ENCODE measurements at regions not wholly inside any gene's neighbourhood (a gene's known extent, or its start where the extent isn't known, plus 50 kb on each side); places are given as distances from the start of the nearest gene placed in this dataset.

GRCh38 chr1:4061521-4062031, 161.5 kb upstream of the C1orf174 start:
- no peak overlapping the region for H3K4me3 ChIP-seq (replicated peaks; ENCODE audit: low read depth, low read length)
- DNase-seq (ENCODE audit: extremely low read depth, low read depth): no peak
- no peak for TF ChIP-seq CTCF (IDR thresholded peaks at IDR 0.05; ENCODE audit: low read depth, low read length, missing control alignments)

- no peak for DNase-seq (ENCODE audit: extremely low read depth, low read depth)
- no peak for TF ChIP-seq CTCF (IDR thresholded peaks at IDR 0.05; ENCODE audit: low read depth, low read length, missing control alignments)
Observed at GRCh38 chr1:4062041-4062440, 162.0 kb upstream of the C1orf174 start.

GRCh38 chr1:4062560-4062959, 162.5 kb upstream of the C1orf174 start:
- no peak for TF ChIP-seq CTCF (IDR thresholded peaks at IDR 0.05; ENCODE audit: low read depth, low read length, missing control alignments)
- no peak overlapping the region for H3K4me3 ChIP-seq (replicated peaks; ENCODE audit: low read depth, low read length)
- no peak for DNase-seq (ENCODE audit: extremely low read depth, low read depth)

More at GRCh38 chr1:4062041-4062440, 162.0 kb upstream of the C1orf174 start:
- H3K4me3 ChIP-seq (replicated peaks; ENCODE audit: low read depth, low read length): no peak overlapping the region

GRCh38 chr1:4062992-4063391, 162.9 kb upstream of the C1orf174 start:
- no peak for DNase-seq (ENCODE audit: extremely low read depth, low read depth)
- no peak overlapping the region for H3K4me3 ChIP-seq (replicated peaks; ENCODE audit: low read depth, low read length)
- TF ChIP-seq CTCF (IDR thresholded peaks at IDR 0.05; ENCODE audit: low read depth, low read length, missing control alignments): no peak

- DNase-seq (ENCODE audit: extremely low read depth, low read depth): no peak
- no peak for TF ChIP-seq CTCF (IDR thresholded peaks at IDR 0.05; ENCODE audit: low read depth, low read length, missing control alignments)
- H3K4me3 ChIP-seq (replicated peaks; ENCODE audit: low read depth, low read length): no peak overlapping the region
Observed at GRCh38 chr1:4063516-4063915, 163.4 kb upstream of the C1orf174 start.

- no peak for TF ChIP-seq CTCF (IDR thresholded peaks at IDR 0.05; ENCODE audit: low read depth, low read length, missing control alignments)
- DNase-seq (ENCODE audit: extremely low read depth, low read depth): no peak
- H3K4me3 ChIP-seq (replicated peaks; ENCODE audit: low read depth, low read length): no peak overlapping the region
Observed at GRCh38 chr1:4064150-4064889, 164.2 kb upstream of the C1orf174 start.

All from HFF-Myc (cell line).